DND-41 (cell line): ENCODE measurements at regions not wholly inside any gene's neighbourhood (a gene's known extent, or its start where the extent isn't known, plus 50 kb on each side); places are given as distances from the start of the nearest gene placed in this dataset.
"Not testable (repeated sequence)": the region's sequence is repeated elsewhere in the genome, so short reads cannot be mapped to it uniquely, and the experiment has no call there.

Experiments
- ATAC-seq: fragments of 200-7000 bp; cut with Tn5 transposase; 3 replicates; pipeline ENCODE4 v1.9.1; 2021; ENCODE audit warnings: low read depth; ENCODE audit not compliant: insufficient read depth
- DNase-seq: peaks from one replicate; pipeline ENCODE4 v3.0.0-alpha.2; 2020
- H2AFZ ChIP-seq: 2 replicates; pipeline ENCODE4 v1.6.0; 2012; ENCODE audit warnings: low read depth, low read length
- H3K27ac ChIP-seq: 2 replicates; pipeline ENCODE4 v1.5.1; 2012; ENCODE audit warnings: low read length, inconsistent platforms
- H3K27me3 ChIP-seq: fragments of 200-600 bp; sonication (generic); 2 replicates; pipeline ENCODE4 v1.6.0; 2012; ENCODE audit warnings: low read length, mild to moderate bottlenecking, inconsistent platforms; ENCODE audit not compliant: insufficient read depth, poor library complexity
- H3K36me3 ChIP-seq: 2 replicates; pipeline ENCODE4 v1.5.1; 2012; ENCODE audit warnings: low read length, inconsistent platforms; ENCODE audit not compliant: insufficient read depth
- H3K4me1 ChIP-seq: 2 replicates; pipeline ENCODE4 v1.5.1; 2012; ENCODE audit warnings: mild to moderate bottlenecking, low read length; ENCODE audit not compliant: insufficient read depth
- H3K4me2 ChIP-seq: 2 replicates; pipeline ENCODE4 v1.6.0; 2012; ENCODE audit warnings: mild to moderate bottlenecking, moderate library complexity, low read length, inconsistent platforms; ENCODE audit not compliant: insufficient read depth
- H3K4me3 ChIP-seq, 2 experiments: fragments of 200-600 bp in 1 of 2; shearing (Covaris generic) in 1 of 2; 2 replicates each; pipeline ENCODE4 v1.5.1; 2012 to 2016; ENCODE audit warnings: inconsistent platforms in 2 of 2, low read length in 2 of 2, mild to moderate bottlenecking in 2 of 2, low read depth in 1 of 2, moderate library complexity in 1 of 2
- H3K79me2 ChIP-seq: 2 replicates; pipeline ENCODE4 v1.6.0; 2012; ENCODE audit warnings: low read length, inconsistent platforms; ENCODE audit not compliant: insufficient read depth
- H3K9ac ChIP-seq: 2 replicates; pipeline ENCODE4 v1.6.0; 2012; ENCODE audit warnings: low read depth, mild to moderate bottlenecking, inconsistent platforms, low read length, moderate library complexity
- H3K9me3 ChIP-seq: 2 replicates; pipeline ENCODE4 v1.5.1; 2012; ENCODE audit warnings: low read length, moderate library complexity, mild to moderate bottlenecking, inconsistent platforms; ENCODE audit not compliant: insufficient read depth, severe bottlenecking
- H4K20me1 ChIP-seq: 2 replicates; pipeline ENCODE4 v1.6.0; 2012; ENCODE audit warnings: low read length; ENCODE audit not compliant: insufficient read depth
- CTCF ChIP-seq: IDR thresholded peaks from 2 replicates; pipeline ENCODE4 v1.5.1; 2012; ENCODE audit warnings: borderline replicate concordance, low read length, moderate library complexity, mild to moderate bottlenecking; ENCODE audit not compliant: poor library complexity, severe bottlenecking; ENCODE audit errors: extremely low read depth
- EZH2 ChIP-seq: IDR thresholded peaks from 3 replicates; pipeline ENCODE4 v1.6.1; 2012; ENCODE audit warnings: borderline replicate concordance, low read depth, mild to moderate bottlenecking, moderate library complexity, low read length, inconsistent platforms; ENCODE audit not compliant: severe bottlenecking

GRCh38 chr12:114032801-114033200 is 66.7 kb upstream of the RBM19 start:
- ATAC-seq, result no peak

GRCh38 chr12:114030451-114030850 is 64.3 kb upstream of the RBM19 start:
- Histone ChIP-seq H3K9ac (no peak overlapping the region), H3K4me3 (no peak overlapping the region), H3K27me3 (peaks cover 7% of the 10 kb centered on the region), H3K9me3 (no peaks in the 10 kb centered on the region), H4K20me1 (no peaks in the 10 kb centered on the region), H3K79me2 (no peaks in the 10 kb centered on the region), H3K36me3 (no peaks in the 10 kb centered on the region), H3K4me2 (no peak overlapping the region), H2AFZ (no peak overlapping the region), H3K4me1 (no peaks in the 10 kb centered on the region), H3K27ac (no peak overlapping the region)
- TF ChIP-seq EZH2, result no peak
- no peak for TF ChIP-seq CTCF
- ATAC-seq, result no peak
- no peak for DNase-seq

More at GRCh38 chr12:114032801-114033200, 66.7 kb upstream of the RBM19 start:
- no peak for DNase-seq
- Histone ChIP-seq H2AFZ (no peak overlapping the region), H4K20me1 (no peaks in the 10 kb centered on the region), H3K27ac (no peak overlapping the region), H3K4me1 (no peaks in the 10 kb centered on the region), H3K9ac (no peak overlapping the region), H3K79me2 (no peaks in the 10 kb centered on the region), H3K27me3 (peaks cover 11% of the 10 kb centered on the region), H3K36me3 (no peaks in the 10 kb centered on the region), H3K4me2 (no peak overlapping the region), H3K9me3 (no peaks in the 10 kb centered on the region), H3K4me3 (no peak overlapping the region)
- TF ChIP-seq EZH2, result no peak
- no peak for TF ChIP-seq CTCF

- H4K20me1 ChIP-seq, result no peaks in the 10 kb centered on the region
- H3K27ac ChIP-seq, result no peak overlapping the region
- no peak overlapping the region for H2AFZ ChIP-seq
- no peaks in the 10 kb centered on the region for H3K36me3 ChIP-seq
- peaks cover 7% of the 10 kb centered on the region for H3K27me3 ChIP-seq
- TF ChIP-seq EZH2 (no peak), CTCF (no peak)
- H3K4me2 ChIP-seq, result no peak overlapping the region
- no peak for ATAC-seq
- H3K4me1 ChIP-seq, result no peaks in the 10 kb centered on the region
- H3K9ac ChIP-seq, result no peak overlapping the region
- H3K79me2 ChIP-seq, result no peaks in the 10 kb centered on the region
- DNase-seq, result no peak
- no peaks in the 10 kb centered on the region for H3K9me3 ChIP-seq
- no peak overlapping the region for H3K4me3 ChIP-seq
These were observed 60.7 kb upstream of the RBM19 start for GRCh38 chr12:114026805-114027204.

- no peaks in the 10 kb centered on the region for H3K9me3 ChIP-seq
- no peaks in the 10 kb centered on the region for H3K36me3 ChIP-seq
- no peak overlapping the region for H3K4me3 ChIP-seq
- H4K20me1 ChIP-seq, result no peaks in the 10 kb centered on the region
- H3K27me3 ChIP-seq, result peaks cover 7% of the 10 kb centered on the region
- no peak overlapping the region for H3K9ac ChIP-seq
- H2AFZ ChIP-seq, result no peak overlapping the region
- no peaks in the 10 kb centered on the region for H3K79me2 ChIP-seq
- no peak for DNase-seq
- no peak for TF ChIP-seq CTCF
- no peak for TF ChIP-seq EZH2
- no peak overlapping the region for H3K27ac ChIP-seq
- H3K4me2 ChIP-seq, result no peak overlapping the region
- ATAC-seq, result no peak
- no peaks in the 10 kb centered on the region for H3K4me1 ChIP-seq
These were observed 59.8 kb upstream of the RBM19 start for GRCh38 chr12:114025935-114026334.

- not testable (repeated sequence) for ATAC-seq, H3K4me3 ChIP-seq, H3K79me2 ChIP-seq, H4K20me1 ChIP-seq, H3K9me3 ChIP-seq, H3K4me2 ChIP-seq, H2AFZ ChIP-seq, H3K27me3 ChIP-seq, H3K9ac ChIP-seq, H3K4me1 ChIP-seq, H3K27ac ChIP-seq, DNase-seq, H3K36me3 ChIP-seq
These were observed 56.0 kb upstream of the RBM19 start for GRCh38 chr12:114022081-114022480.
